ENCODE measurements at regions not wholly inside any gene's neighbourhood (a gene's known extent, or its start where the extent isn't known, plus 50 kb on each side); places are given as distances from the start of the nearest gene placed in this dataset.
"Not testable (repeated sequence)": the region's sequence is repeated elsewhere in the genome, so short reads cannot be mapped to it uniquely, and the experiment has no call there.

DNA sequence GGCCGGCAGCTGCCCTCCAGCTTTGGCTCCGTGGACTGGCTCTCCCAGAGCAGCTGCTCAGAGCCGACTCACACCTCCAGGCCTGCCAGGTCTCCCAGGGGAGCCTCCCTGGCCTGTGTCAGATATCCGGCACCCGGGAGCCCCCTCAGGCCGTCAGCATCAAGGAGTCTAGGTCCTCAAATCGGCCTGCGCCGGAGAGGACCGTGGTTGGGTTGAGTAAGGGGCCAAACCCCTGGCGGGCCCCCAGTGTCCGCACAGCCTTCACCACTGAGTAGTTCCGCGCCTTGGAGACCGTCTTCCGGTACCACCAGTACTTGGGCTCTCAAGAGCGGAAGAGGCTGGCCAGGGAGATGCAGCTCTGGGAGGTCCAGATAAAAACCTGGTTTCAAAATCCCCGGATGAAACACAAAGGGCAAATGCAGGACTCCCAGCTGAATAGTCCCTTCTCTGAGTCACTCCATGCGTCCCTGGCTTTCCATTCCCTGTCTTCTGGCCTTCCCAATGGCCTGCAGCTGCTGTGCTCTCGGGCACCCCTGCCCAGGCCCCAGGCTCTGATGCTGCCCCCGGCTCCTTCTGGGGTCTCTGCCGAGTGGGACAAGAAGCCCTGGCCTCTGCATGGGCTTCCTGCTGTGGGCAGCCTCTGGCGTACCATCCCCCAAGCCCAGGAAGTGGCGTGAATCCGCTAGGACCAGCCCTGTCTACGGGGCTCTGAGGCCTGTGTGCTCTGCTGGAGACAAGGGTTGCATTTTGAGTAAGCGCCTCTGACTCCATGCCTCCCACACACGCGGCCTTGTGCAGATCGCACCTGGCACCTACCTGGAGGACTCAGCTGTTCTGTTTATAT lies 245.1 kb upstream of the ATXN7L3B start:
- DNase-seq = no peak

DNA sequence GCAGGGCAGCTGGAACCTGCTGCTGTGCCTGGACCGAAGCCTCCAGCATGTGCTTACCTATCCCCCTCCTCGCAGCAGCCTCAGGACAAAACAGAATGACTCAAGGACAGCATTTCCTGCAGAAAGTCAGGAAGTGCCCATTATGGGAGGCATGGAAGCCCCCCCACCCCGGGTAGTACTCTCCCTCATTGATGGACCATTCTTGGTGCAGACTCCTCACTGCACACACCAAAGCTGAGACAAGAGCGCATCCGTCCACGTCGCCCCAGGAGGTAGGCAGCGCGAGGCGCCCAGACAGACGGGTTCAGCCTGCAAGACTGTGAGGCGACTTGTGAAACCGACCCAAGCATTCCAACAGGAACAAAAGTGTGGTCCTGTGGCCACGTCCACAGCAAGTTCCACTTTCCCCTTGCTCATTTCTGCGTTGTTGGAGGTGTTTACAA lies 243.9 kb upstream of the ATXN7L3B start:
- no peak for DNase-seq

DNA sequence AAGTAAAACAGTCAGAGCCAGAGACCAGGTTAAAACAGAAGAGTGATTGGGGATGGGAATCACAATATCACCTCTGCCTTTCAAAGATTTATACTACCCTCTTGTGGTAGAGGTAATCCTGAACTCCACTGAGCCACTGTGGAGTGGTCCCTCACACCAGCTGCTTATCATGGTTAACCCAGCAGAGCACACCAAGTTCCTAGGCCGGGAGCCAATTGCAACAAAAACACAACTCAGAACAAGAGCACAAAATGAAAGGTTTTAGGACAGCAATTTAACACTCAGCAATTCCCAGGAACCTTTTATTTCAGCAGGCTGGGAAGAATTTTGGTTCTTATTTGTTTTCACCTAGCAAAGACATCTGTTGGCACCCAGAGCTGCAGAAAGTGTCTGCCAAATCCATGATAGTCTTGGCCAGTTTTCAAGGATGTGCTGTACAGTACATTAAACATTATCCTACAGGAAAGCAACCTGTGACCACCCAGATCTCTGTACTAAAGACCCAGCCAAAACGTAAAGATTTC lies 220.5 kb upstream of the ATXN7L3B start:
- peak in 1 of 2 experiments; percentile 35 for DNase-seq

DNA sequence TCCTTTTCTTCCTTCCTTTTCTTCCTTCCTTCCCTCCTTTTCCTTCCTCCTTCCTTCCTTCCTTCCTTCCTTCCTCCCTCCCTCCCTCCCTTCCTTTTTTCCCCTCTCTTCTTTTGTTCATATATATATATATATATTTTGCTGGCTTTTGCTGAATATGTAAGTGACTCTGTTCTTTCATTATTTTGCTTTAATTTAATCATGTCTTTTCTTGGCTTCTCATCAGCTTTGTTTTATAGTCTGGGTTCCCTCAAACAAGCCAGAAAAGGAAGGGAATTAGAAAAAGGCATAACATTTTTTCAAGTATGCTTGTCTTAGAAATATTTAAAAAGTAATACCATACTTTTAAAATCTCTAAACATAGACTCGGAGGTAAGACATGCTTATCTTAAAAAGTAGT lies 219.9 kb upstream of the ATXN7L3B start:
- DNase-seq = no peak

DNA sequence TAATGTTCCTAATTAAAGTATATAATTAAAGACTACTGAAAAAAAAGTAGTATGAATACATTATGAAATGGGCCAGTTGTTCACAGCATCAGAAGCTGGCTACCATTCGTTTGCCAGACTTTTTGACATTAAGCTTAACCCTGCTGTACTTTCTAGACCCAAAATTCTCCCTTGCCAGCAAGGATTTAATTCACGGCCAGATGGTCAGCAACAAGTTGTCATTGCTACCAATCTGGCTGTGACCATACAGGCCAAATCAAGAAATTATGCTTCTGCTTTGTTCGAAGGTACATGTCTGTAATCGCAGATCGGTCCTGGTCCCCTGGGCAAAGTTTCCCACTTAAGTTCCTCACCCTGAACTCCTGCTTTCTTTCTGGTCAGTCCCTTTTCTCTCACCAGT lies 217.7 kb upstream of the ATXN7L3B start:
- no peak for DNase-seq

DNA sequence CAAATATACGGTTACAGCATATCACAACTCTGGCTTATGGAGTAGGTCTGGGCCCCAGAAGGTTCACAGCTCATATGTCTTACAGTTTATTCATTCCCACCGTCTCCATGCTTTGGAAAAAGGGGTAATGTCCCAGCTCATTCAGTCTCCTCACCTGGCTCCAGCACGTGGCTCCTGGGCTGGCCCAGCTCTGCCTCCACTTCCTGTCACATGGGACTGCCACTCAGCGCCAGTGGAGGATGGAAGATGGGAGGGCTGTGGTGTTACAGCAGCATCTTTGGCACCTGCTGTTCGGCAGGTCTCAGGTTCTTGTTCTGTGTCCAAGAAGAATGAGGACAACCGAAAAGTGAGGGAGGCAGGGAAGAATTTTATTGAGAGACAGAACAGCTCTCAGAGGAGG lies 216.3 kb upstream of the ATXN7L3B start:
- DNase-seq = no peak

DNA sequence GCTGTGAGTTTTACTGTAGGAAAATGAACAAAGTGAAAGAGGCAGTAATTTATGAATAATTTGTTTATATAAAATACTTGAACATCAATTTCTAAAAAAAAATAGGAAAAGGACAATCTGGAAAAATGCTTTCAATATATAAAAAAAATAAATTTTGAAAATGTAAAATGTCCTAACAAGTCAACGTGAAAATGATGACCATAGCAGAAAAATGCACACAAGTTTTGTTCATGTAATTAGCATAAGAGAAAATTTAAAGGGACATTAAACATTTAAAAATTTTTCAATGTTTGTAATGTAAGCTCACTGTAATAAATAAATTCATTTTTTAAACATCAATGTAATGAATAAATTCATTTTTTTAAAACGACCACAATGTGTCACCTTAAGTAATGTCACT lies 214.8 kb upstream of the ATXN7L3B start:
- no peak for DNase-seq

DNA sequence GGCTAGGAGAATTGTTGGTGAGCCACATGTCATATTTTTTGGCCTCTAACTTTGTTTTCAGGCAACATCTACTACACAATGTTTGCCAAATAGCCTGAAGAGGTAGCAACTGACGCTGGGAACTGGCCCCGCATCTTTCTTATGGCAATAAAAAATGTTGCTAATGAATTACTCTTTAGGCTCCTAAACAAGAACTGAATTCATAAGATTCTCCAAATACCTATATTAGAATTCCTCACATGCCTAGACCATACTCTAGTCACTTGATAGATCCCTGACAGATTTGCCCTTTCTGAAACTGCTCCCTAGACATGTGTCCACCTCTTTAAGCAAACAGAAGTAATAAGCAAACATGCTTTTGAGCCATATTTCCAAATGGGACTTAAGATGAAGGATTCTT lies 209.0 kb upstream of the ATXN7L3B start:
- DNase-seq = no peak

DNA sequence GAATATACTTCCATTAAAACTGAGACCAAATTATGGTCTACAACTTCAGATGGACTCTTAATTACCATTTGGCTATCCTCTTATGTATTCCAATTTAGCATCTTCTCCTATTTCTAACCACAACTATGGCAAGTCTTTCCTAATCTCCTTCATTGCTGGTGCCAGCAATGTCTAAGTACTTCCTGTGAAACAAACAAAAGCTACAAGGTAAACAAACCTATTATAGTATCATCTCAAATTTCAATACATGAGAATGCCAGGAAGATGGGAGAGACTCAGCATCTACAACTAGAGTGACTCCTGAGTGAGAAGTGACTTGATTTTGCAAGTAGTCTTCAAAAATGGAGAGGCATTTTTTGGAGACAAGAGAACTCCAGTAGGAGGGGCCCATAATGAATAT lies 202.9 kb upstream of the ATXN7L3B start:
- DNase-seq = no peak

DNA sequence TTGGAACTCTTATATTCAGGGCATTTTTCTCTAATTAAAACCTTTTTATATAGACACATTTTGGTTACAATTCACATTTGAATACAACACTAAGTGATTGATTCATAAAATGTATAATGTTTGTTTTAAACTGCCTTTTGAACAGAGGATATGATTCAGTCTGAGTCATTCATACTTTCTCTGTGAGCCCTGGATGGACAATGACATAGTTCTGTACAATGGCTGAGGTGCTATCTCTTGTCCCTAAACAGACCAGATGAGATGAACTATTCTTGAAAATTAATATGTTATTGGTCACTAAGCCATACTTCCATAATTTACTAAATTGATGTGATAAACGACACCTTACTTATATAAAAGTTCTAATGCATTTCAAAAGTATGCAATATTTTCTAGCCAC lies 199.7 kb upstream of the ATXN7L3B start:
- DNase-seq = no peak

DNA sequence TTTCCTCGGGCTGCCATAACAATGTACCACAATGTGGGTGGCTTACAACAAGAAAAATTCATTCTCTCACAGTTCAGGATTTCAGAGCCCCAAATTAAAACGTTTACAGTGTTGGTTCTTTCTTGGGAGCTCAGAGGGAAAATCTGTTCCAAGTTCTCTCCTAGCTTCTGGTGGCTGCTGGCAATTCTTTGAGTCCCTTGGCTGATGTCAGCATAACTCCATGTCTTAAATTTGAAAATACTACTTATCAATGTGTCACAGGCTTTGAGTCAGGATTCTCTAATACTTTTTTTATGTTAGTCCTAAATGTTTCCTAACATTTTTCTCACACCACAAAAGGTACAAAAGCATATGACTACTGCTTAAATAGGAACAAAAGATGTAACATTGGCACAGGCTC lies 198.4 kb upstream of the ATXN7L3B start:
- no peak for DNase-seq

DNA sequence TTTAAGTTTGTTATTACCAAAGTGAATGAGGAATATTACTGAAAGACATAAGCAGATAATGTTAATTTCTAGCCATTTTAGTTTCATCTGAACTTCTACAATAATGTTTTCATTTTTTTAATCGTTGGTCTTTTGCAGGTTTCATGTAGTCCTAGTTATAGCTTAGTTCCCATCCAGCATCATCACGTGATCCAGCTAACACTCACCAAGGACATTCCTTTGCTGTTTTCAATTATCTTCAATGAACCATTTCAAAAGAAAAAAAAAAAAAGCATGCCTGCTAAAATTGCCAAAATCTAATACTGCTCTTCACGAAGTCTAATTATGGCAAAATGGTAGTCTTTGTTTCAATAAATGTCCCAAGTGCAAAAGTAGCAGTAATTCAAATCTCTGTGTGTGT lies 187.7 kb upstream of the ATXN7L3B start:
- no peak for DNase-seq

DNA sequence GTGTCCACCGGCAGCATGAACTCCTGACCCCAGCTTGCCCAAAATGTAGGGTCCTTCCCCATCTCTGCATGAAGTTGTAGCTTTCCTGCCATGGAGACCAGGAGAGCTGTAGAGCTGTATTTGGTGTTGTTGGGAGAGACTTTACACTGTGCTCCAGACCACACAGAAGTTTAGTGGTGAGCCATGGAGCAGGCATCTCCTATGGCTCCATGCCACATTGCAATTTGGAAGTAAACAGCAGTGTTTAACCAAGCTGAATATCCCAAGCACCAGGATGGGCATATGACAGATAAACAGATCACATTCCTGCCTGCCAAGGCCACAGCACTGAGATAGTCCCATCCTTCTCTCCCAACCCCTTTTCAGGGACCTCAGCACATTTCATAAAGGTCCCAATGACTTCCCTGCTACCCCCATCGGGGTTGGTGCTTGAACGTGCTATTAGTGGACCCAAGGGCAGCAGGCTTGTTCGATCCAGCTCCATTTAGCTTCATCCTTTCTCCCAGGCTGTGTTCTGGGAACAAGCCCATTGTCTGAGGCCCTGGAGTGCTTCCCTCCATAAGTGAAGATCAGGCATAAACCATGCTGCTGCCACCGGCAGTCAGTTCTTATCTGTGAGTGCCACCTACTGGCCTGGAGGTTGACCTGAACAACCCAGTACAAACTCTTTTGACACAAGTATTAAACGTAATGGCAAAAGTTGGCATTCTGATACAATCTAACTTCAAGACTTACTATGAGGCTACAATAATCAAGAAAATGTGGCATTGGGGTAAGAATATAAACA lies 172.3 kb upstream of the ATXN7L3B start:
- DNase-seq = peak in 1 of 2 experiments; percentile 18

DNA sequence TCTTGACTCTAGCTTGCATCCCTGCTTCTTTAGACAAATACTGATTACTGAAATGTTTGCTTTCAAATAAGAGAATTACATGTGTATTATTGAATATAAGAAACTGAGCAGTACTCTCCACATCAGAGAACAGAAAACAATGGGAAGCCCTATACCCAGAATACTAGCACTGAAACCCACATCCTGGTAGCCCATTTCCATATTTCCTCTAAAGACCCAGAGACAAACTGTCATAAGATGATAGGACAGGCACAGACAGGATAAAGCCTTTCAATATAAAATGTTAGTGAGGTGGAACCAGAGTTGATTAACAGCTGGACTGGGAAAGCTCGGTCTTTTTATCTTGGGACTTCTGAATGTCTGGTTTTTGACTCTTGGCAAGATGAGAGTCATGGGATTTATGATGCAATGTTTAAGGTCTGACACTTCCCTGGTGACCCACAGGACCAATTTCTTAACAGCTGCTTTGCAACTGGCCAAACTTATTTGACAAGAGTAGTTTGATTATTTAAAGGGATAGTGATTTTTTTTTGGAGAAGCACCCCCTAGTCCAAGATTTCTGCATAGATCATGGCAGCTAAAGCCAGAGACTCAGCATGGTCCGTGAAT lies 166.9 kb upstream of the ATXN7L3B start:
- DNase-seq = no peak

DNA sequence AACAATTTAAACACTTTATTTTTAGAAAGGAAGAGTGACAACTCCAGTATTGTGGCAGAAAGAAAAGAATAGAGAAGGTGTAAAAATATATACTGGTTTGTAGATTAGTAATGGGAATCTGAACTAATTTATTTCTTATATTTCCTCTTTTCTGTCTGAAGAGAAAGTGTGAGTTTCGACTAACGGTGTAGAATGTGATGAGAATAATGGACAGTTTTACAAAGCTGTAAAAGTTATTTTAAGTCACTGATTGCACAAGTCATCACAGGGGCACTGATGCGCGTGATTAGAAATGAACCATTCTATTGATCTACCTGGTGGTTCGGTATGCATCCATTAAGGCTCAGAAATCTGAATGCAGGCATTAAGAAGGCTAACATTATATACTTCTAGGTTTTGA lies 158.5 kb upstream of the ATXN7L3B start:
- no peak for DNase-seq

DNA sequence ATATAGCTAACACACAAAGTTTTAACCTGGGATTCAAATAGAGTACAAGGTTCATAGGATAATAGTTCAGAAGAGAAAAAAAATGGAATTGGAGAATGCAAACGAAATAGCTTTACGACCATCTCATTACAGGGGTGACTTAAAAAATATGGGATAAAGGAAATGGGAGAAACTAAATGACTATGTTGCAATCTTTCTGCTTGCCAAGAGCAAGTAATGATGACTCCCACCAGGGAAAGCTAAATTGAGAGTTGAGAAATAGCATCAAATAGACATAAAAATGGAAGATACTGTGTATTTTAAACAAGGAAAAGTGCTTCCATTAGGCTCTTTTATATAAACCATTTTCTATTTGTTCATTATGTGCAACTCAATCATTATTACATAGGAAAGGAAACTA lies 155.7 kb upstream of the ATXN7L3B start:
- DNase-seq = no peak

DNA sequence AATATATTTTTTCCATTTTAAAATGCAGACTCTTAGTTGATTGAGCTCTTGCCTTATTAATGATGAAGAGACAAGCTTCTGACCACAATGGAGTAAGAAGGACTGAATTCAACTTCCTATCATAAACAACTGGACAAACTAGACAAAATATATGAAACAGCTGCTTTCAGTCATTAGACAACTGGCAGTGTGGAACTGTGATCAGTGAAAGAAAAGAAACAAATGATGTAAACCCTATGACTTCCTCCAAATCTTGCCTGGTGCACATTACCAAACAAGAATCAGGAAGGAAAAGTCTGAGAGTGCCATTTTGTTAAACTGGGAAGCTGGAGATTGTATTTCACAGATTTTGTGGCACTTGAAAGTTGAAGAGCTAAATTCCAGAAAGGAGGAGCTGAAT lies 154.7 kb upstream of the ATXN7L3B start:
- DNase-seq = no peak

DNA sequence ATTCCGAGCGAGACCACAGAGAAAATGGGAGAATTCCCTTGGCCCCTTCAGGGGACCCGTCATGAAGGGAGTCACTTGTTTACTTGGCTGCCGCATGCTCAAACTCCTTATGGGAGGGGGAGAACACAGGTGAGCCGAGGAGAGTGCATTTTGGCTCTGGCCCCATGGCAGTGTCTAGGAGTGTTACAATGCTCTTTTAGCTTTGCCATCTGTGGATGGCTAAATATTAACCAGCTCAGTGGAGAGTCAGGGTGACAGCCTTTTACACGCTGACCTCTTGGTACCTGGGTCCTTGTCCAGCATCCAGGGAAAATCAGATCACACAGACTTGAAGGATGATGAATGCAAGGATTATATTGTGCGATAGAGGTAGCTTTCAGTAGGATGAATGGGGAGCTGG lies 146.4 kb upstream of the ATXN7L3B start:
- DNase-seq = no peak

DNA sequence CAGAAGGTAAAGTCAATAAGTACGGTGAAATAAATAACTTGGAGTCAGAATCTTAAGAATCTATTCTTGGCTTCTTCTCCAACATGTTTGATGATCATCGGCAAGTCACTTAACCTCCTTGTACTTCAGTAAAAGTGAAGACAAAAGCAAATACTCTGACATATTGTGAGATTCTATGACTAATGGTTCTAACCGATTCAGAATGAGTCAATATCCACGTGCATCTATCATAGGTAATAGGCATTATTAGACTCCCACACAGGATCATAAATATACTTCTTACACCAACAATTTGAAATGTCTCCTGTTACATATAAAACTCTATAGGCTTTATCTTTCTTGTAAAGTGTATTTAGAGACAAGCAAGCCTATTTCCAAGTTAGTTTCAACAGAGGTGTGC lies 144.4 kb upstream of the ATXN7L3B start:
- no peak for DNase-seq

DNA sequence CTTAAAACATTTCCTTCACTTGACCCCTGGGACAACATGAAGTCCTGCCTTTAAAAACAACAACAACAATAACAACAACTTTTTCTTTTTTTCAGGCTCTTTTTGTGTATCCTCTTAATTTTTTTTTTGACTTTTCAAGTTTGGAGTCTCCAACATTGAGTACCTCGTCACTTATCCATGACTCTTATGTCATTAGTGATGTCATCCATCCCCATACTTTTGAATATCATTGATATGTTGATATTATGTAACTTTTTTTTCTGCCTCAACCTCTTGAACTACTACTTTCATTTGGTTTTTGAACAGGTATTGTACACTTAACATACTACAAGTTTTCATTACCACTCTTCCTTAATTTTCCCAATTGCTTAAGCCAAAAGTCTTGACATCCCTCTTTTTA lies 143.0 kb upstream of the ATXN7L3B start:
- DNase-seq = no peak

DNA sequence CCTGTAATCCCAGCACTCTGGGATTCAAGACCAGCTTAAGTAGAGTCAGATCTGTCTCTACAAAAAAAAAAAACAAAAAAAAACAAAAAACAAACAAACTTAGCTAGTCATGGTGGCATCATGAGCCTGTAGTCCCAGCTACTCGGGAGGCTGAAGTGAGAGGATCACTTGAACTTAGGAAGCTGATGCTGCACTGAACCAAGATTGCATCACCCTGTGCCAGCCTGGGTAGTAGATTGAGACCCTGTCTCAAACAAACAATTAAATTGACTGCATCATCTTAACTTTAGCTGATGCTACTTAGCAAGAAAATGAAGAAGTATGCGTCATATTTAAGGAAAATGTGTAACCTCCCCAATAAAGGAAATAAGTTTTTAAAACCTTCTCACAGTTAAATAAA lies 136.6 kb upstream of the ATXN7L3B start:
- DNase-seq = no peak

DNA sequence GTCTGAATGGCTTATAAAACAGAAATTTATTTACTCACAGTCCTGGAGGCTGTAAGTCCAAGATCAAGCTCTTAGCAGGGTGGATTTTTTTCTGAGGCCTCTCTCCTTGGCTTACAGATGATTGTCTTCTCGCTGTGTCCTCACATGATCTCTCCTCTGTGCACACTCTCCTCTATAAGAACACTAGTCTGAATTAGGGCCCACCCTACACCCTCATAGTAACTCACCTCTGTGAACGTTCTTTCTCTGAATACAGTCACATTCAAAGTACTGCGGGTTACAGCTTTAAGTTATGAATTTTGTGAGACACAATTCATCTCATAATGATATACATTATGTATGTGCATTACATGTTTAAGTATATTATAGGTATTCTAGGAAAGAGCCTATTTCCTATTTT lies 135.7 kb upstream of the ATXN7L3B start:
- no peak for DNase-seq

DNA sequence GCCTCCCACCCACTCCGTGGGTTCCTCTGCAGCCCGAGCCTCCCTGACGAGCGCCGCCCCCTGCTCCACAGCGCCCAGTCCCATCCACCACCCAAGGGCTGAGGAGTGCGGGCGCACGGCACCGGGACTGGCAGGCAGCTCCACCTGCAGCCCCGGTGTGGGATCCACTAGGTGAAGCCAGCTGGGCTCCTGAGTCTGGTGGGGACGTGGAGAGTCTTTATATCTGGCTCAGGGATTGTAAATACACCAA lies 134.5 kb upstream of the ATXN7L3B start:
- not testable (repeated sequence) for DNase-seq

DNA sequence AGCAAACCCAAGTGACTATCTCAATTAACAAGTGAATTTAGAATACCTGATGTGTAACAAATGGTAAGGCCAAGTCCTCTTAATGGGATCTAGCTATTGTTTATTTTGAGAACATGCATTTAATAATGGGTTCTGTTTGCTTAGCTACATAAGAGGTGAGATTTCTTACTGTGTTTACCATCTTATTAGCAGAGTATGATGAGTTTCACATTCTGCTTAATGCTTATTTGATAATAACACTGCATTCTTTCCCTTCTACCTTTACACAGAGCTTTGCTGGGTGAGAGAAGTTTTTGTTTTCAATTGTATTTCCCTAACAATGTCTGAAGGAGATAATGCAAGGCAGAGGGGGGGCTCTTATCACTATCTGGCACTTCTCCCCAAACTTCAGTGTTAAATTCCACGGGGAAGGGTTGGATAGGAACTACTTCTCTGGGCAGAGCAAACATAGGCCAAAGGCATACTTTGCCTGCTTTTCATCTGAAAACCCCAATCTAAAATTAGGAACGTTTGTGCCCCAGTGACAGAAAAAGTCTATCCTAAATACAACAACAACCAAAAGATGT lies 129.0 kb upstream of the ATXN7L3B start:
- no peak for DNase-seq

Measured in NCI-H1930 (cell line).